GM18502 (cell line): ENCODE measurements at regions not wholly inside any gene's neighbourhood (a gene's known extent, or its start where the extent isn't known, plus 50 kb on each side); places are given as distances from the start of the nearest gene placed in this dataset.

Experiments used
- ATAC-seq: cut with Tn5 transposase; IDR thresholded peaks from one replicate; pipeline ENCODE4 v1.9.1; 2021; ENCODE audit warnings: mild to moderate bottlenecking; ENCODE audit not compliant: unreplicated experiment, poor library complexity

GRCh38 chr18:10056506-10056905 is 142.7 kb downstream of the VAPA start:
- ATAC-seq, result no peak

- no peak for ATAC-seq
Measured at GRCh38 chr18:10057401-10057893, 143.6 kb downstream of the VAPA start.

- no peak for ATAC-seq
Measured at GRCh38 chr18:10057894-10058791, 144.3 kb downstream of the VAPA start.

GRCh38 chr18:10059610-10060468 is 146.0 kb downstream of the VAPA start:
- ATAC-seq, result no peak

- ATAC-seq, result no peak
Measured at GRCh38 chr18:10060469-10060782, 146.6 kb downstream of the VAPA start.

GRCh38 chr18:10060841-10061240 is 147.0 kb downstream of the VAPA start:
- no peak for ATAC-seq

GRCh38 chr18:10061566-10062140 is 147.8 kb downstream of the VAPA start:
- ATAC-seq, result no peak

GRCh38 chr18:10062302-10063300 is 148.8 kb downstream of the VAPA start:
- no peak for ATAC-seq

- no peak for ATAC-seq
Measured at GRCh38 chr18:10063489-10063888, 149.7 kb downstream of the VAPA start.

GRCh38 chr18:10064267-10064666 is 150.5 kb downstream of the VAPA start:
- ATAC-seq, result no peak

GRCh38 chr18:10065296-10065695 is 151.5 kb downstream of the VAPA start:
- no peak for ATAC-seq

GRCh38 chr18:10067670-10068659 is 154.1 kb downstream of the VAPA start:
- ATAC-seq, result no peak

GRCh38 chr18:10068766-10069567 is 155.2 kb downstream of the VAPA start:
- no peak for ATAC-seq

- no peak for ATAC-seq
Measured at GRCh38 chr18:10070561-10071000, 156.8 kb downstream of the VAPA start.

- no peak for ATAC-seq
Measured at GRCh38 chr18:10072671-10073175, 158.9 kb downstream of the VAPA start.

- no peak for ATAC-seq
Measured at GRCh38 chr18:10074110-10074509, 160.3 kb downstream of the VAPA start.

- ATAC-seq, result no peak
Measured at GRCh38 chr18:10074728-10075127, 160.9 kb downstream of the VAPA start.
